ENCODE measurements at regions not wholly inside any gene's neighbourhood (a gene's known extent, or its start where the extent isn't known, plus 50 kb on each side); places are given as distances from the start of the nearest gene placed in this dataset.

DNA sequence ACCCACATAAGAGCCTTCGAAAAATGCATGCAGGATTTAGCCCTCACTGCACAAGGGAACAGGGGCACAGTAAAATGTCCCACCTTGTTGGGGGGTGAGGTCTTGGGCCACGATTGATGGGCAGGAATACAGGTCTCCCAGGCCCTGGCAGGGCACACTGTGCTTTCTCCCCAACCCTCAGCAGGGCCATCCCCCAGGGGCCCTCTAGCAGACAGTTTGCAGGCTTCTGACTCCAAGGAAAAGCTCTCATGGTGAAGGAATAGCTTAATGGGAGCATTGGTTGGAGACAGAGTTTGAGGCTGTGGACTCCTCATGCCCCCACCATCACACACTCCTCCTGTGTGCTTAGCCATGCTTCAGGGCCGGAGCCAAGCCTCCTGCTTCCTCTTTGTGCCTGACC lies 484.6 kb downstream of the ZNF536 start:
- H3K4me3 ChIP-seq = no peak overlapping the region
- H3K27ac ChIP-seq (replicated peaks) = no peak overlapping the region
- TF ChIP-seq, protein P1, sequence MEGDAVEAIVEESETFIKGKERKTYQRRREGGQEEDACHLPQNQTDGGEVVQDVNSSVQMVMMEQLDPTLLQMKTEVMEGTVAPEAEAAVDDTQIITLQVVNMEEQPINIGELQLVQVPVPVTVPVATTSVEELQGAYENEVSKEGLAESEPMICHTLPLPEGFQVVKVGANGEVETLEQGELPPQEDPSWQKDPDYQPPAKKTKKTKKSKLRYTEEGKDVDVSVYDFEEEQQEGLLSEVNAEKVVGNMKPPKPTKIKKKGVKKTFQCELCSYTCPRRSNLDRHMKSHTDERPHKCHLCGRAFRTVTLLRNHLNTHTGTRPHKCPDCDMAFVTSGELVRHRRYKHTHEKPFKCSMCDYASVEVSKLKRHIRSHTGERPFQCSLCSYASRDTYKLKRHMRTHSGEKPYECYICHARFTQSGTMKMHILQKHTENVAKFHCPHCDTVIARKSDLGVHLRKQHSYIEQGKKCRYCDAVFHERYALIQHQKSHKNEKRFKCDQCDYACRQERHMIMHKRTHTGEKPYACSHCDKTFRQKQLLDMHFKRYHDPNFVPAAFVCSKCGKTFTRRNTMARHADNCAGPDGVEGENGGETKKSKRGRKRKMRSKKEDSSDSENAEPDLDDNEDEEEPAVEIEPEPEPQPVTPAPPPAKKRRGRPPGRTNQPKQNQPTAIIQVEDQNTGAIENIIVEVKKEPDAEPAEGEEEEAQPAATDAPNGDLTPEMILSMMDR (IDR thresholded peaks at IDR 0.05; ENCODE audit: borderline replicate concordance) = no peak
- H3K36me3 ChIP-seq = no peaks in the 10 kb centered on the region
- intact Hi-C loops (cut with micrococcal nuclease) = no loop called here
- H3K4me1 ChIP-seq = no peaks in the 10 kb centered on the region
- no peak for DNase-seq
- peaks cover 15% of the 10 kb centered on the region for H3K27me3 ChIP-seq (ENCODE audit: low read depth)
- H3K9me3 ChIP-seq (replicated peaks) = peaks cover 3% of the 10 kb centered on the region

DNA sequence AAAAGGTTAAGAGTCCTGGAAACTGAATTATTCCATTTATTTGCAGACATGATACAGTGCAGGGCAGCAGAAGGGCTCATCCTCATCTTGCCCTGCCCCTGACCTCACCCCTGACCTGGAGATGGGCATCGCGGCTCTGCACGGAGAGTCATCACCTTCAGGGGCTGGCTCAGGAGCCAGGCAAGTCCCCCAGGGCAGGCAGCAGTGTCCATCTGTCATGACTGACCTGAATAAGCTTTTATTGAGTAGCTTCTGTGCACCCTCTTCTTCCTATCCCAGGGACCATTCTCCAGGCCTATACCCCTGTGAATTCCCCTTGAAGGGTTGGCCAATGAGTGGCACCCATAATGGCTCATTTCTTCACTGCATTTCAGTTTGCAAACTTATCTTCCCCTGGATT lies 484.2 kb downstream of the ZNF536 start:
- DNase-seq = no peak
- Histone ChIP-seq H3K27me3 (ENCODE audit: low read depth) (peaks cover 11% of the 10 kb centered on the region), H3K9me3 (replicated peaks) (peaks cover 3% of the 10 kb centered on the region), H3K4me3 (no peak overlapping the region), H3K27ac (replicated peaks) (no peak overlapping the region), H3K4me1 (no peaks in the 10 kb centered on the region), H3K36me3 (no peaks in the 10 kb centered on the region)
- intact Hi-C loops (cut with micrococcal nuclease) = no loop called here
- TF ChIP-seq, protein P1 (IDR thresholded peaks at IDR 0.05; ENCODE audit: borderline replicate concordance) = no peak

DNA sequence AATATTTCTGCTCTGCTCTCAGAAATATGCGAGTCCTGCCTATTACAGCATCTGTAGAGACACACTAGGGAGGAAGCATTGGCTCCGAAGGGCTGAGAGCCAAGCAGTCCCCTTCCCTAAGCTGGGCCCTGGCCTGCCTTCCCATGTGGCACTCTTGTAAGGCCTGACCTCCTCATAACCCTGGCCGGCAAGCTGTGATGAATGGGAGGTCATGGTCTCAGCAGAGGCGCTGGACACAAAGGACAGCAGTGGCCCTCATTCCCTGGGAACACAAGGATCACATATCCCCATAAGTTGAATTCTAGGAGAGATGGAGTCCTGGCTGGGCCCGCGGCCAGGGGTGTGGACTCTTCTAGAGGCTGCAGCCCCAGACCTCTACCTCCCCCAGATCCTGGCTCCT lies 483.3 kb downstream of the ZNF536 start:
- peaks cover 3% of the 10 kb centered on the region for H3K27me3 ChIP-seq (ENCODE audit: low read depth)
- intact Hi-C loops (cut with micrococcal nuclease) = no loop called here

DNA sequence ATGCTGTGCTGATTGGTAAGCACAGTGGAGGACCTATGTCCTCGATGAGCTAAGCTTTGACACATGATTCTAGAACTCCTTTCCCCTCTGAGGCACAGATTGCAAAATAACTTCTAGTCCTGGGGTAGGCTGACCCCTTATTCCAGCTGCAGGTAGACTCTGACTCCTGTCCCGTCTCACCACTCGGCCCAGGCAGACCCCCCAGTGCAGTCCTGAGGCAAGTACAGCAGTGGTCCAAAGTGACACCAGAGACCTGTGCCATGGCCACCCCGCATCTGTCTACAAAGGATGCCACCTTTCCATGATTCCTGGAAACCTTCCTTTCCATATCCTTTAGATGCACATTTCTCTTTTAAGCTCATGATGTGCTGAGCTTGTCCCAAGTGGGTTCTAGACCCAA lies 482.5 kb downstream of the ZNF536 start:
- H3K36me3 ChIP-seq = no peaks in the 10 kb centered on the region
- H3K27me3 ChIP-seq (ENCODE audit: low read depth) = no peaks in the 10 kb centered on the region
- DNase-seq = no peak
- no peaks in the 10 kb centered on the region for H3K9me3 ChIP-seq (replicated peaks)
- intact Hi-C loops (cut with micrococcal nuclease) = no loop called here
- no peak overlapping the region for H3K4me3 ChIP-seq
- TF ChIP-seq, protein P1 (IDR thresholded peaks at IDR 0.05; ENCODE audit: borderline replicate concordance) = no peak
- no peaks in the 10 kb centered on the region for H3K4me1 ChIP-seq
- H3K27ac ChIP-seq (replicated peaks) = no peak overlapping the region

More for the DNA sequence above, 483.3 kb downstream of the ZNF536 start:
- Histone ChIP-seq H3K4me1 (no peaks in the 10 kb centered on the region), H3K9me3 (replicated peaks) (peaks cover 3% of the 10 kb centered on the region), H3K27ac (replicated peaks) (no peak overlapping the region), H3K36me3 (no peaks in the 10 kb centered on the region), H3K4me3 (no peak overlapping the region)
- no peak for DNase-seq
- TF ChIP-seq, protein P1 (IDR thresholded peaks at IDR 0.05; ENCODE audit: borderline replicate concordance) = no peak

DNA sequence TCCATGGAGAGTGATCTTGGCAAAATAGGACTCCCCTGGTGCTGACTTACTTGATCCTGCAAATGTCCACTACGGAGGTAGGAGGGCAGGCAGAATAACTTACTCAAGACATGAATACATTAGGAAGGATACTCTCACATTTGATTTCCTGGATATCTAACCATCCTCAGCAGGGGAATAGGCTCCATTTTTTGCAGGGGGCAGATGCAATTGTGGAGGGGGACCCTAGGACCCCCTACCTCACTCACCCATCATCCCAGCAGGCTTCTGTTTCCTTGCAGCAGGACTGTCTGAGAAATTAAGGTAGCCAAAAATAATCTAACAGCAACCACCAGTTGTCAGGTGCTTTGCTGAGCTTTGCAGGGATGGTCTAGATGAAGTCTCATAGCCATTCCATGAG lies 482.0 kb downstream of the ZNF536 start:
- TF ChIP-seq, protein P1 (IDR thresholded peaks at IDR 0.05; ENCODE audit: borderline replicate concordance) = no peak
- Histone ChIP-seq H3K27me3 (ENCODE audit: low read depth) (no peaks in the 10 kb centered on the region), H3K27ac (replicated peaks) (no peak overlapping the region), H3K36me3 (no peaks in the 10 kb centered on the region), H3K4me3 (no peak overlapping the region), H3K9me3 (replicated peaks) (no peaks in the 10 kb centered on the region), H3K4me1 (no peaks in the 10 kb centered on the region)
- intact Hi-C loops (cut with micrococcal nuclease) = no loop called here
- DNase-seq = no peak

DNA sequence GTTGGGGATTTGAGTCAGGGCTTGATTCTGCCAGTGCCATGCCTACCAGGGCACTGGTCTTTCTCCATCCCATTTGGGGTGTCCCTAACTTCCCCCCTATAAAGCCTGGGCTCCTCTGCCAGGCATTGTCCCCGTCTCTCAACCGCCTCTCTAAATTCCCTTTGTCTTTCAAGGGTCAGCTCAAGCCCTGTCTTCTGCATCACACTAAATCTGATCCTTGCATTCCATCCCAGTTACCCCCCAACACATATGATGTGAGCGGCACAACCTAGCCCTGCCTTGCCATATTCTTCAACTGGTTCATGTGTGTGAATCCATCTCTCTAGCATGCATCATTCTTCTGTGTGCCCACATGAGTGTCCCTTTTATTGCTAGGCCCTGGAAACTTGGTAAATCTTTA lies 480.9 kb downstream of the ZNF536 start:
- intact Hi-C loops (cut with micrococcal nuclease) = no loop called here
- Histone ChIP-seq H3K4me3 (no peak overlapping the region), H3K27ac (replicated peaks) (no peak overlapping the region), H3K4me1 (no peaks in the 10 kb centered on the region), H3K36me3 (no peaks in the 10 kb centered on the region), H3K27me3 (ENCODE audit: low read depth) (no peaks in the 10 kb centered on the region), H3K9me3 (replicated peaks) (no peaks in the 10 kb centered on the region)
- TF ChIP-seq, protein P1 (IDR thresholded peaks at IDR 0.05; ENCODE audit: borderline replicate concordance) = no peak
- no peak for DNase-seq

Measured in left ventricle myocardium inferior (tissue), 1 donor.